ENCODE measurements at regions not wholly inside any gene's neighbourhood (a gene's known extent, or its start where the extent isn't known, plus 50 kb on each side); places are given as distances from the start of the nearest gene placed in this dataset.

DNA sequence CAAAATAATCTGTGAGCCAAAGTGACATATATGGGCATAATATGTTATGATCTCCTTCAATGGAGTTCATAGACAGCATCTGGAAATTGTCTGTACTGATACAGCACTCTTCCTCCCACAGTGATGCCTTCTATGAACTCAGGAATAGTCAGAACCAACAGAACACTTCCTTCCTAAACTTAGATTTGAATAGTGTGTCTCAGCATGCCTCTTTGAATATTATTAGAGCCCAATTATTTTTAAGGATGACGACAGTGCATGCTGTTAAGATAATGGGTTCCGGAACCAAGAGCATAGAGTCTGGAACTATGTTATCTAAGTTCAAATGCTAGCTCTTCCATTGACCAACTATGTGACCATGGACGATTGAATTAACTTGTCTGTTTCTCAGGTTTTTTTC lies 386.6 kb upstream of the PRICKLE1 start:
- TF ChIP-seq EZH2 (IDR thresholded peaks at IDR 0.05; ENCODE audit: low read length, unreplicated experiment) (no peak), EZH2phosphoT487 (IDR thresholded peaks at IDR 0.05; ENCODE audit: borderline replicate concordance, low read length) (no peak)
- TF ChIP-seq, protein P1, sequence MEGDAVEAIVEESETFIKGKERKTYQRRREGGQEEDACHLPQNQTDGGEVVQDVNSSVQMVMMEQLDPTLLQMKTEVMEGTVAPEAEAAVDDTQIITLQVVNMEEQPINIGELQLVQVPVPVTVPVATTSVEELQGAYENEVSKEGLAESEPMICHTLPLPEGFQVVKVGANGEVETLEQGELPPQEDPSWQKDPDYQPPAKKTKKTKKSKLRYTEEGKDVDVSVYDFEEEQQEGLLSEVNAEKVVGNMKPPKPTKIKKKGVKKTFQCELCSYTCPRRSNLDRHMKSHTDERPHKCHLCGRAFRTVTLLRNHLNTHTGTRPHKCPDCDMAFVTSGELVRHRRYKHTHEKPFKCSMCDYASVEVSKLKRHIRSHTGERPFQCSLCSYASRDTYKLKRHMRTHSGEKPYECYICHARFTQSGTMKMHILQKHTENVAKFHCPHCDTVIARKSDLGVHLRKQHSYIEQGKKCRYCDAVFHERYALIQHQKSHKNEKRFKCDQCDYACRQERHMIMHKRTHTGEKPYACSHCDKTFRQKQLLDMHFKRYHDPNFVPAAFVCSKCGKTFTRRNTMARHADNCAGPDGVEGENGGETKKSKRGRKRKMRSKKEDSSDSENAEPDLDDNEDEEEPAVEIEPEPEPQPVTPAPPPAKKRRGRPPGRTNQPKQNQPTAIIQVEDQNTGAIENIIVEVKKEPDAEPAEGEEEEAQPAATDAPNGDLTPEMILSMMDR (conservative IDR thresholded peaks at IDR 0.05; ENCODE audit: low read depth, low read length): no peak

DNA sequence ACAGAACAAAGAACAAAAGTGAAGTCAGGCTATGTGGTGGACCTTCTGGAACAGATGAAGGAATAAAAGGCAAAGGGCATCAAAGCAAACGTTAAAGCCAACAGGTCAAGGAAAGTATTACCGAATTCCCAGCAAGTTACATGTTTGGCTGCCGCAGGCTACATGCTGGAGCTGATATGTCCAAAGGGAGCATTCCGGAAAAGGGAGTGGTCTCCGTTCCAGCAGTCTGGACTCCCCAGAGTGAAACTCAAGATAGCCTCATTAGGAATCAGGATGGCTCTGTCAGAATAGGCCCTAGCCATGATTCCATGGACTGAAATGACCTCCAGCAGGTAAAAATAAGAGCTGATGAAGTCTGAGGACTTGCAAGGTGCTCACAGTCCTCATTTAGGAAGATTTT lies 379.8 kb upstream of the PRICKLE1 start:
- no peak overlapping the region for H2AFZ ChIP-seq (ENCODE audit: low read length)
- ATAC-seq: no peak
- H3K9me2 ChIP-seq (replicated peaks; ENCODE audit: low read length): no peaks in the 10 kb centered on the region
- H3K79me2 ChIP-seq (ENCODE audit: low read length): no peaks in the 10 kb centered on the region
- no TSS peak for BruUV-seq (replicated peaks)
- H3K9ac ChIP-seq (ENCODE audit: low read length): no peak overlapping the region
- no peaks in the 10 kb centered on the region for H3F3A ChIP-seq (ENCODE audit: low read length, unreplicated experiment)
- H3K9me3 ChIP-seq (ENCODE audit: low read length): no peaks in the 10 kb centered on the region
- ChIA-PET CTCF (interaction anchor here (0.7 kb wide), 1 partner anchor 179 kb away, joined by 3 read pairs; no protein-coding TSS in a partner anchor), POLR2A (ENCODE audit: unreplicated experiment) (no interaction called here)
- H3K36me3 ChIP-seq (ENCODE audit: low read depth, low read length): no peaks in the 10 kb centered on the region
- TF ChIP-seq EZH2phosphoT487 (IDR thresholded peaks at IDR 0.05; ENCODE audit: borderline replicate concordance, low read length) (no peak), EZH2 (IDR thresholded peaks at IDR 0.05; ENCODE audit: low read length, unreplicated experiment) (no peak)
- TF ChIP-seq, protein P1 (conservative IDR thresholded peaks at IDR 0.05; ENCODE audit: low read depth, low read length): no peak
- H3K4me2 ChIP-seq (ENCODE audit: low read length): no peak overlapping the region
- H3K27ac ChIP-seq (ENCODE audit: low read length): no peak overlapping the region
- DNase-seq: no peak
- H3K27me3 ChIP-seq (ENCODE audit: low read length): no peaks in the 10 kb centered on the region
- intact Hi-C loops (cut with micrococcal nuclease): no loop called here
- H4K20me1 ChIP-seq (ENCODE audit: low read length): no peaks in the 10 kb centered on the region
- no peak overlapping the region for H3K4me3 ChIP-seq (ENCODE audit: low read length)
- H3K4me1 ChIP-seq (ENCODE audit: insufficient read depth, low read length): peaks cover 11% of the 10 kb centered on the region

More for the DNA sequence above, 386.6 kb upstream of the PRICKLE1 start:
- Histone ChIP-seq H3K4me3 (ENCODE audit: low read length) (no peak overlapping the region), H2AFZ (ENCODE audit: low read length) (no peak overlapping the region), H3K4me1 (ENCODE audit: insufficient read depth, low read length) (peaks cover 15% of the 10 kb centered on the region), H3K9ac (ENCODE audit: low read length) (no peak overlapping the region), H3K9me2 (replicated peaks; ENCODE audit: low read length) (no peaks in the 10 kb centered on the region), H3K36me3 (ENCODE audit: low read depth, low read length) (no peaks in the 10 kb centered on the region), H4K20me1 (ENCODE audit: low read length) (no peaks in the 10 kb centered on the region), H3K27me3 (ENCODE audit: low read length) (no peaks in the 10 kb centered on the region), H3K9me3 (ENCODE audit: low read length) (no peaks in the 10 kb centered on the region), H3K4me2 (ENCODE audit: low read length) (no peak overlapping the region), H3K27ac (ENCODE audit: low read length) (no peak overlapping the region), H3K79me2 (ENCODE audit: low read length) (no peaks in the 10 kb centered on the region), H3F3A (ENCODE audit: low read length, unreplicated experiment) (no peaks in the 10 kb centered on the region)
- DNase-seq (no peak), ATAC-seq (no peak)
- intact Hi-C loops (cut with micrococcal nuclease): no loop called here
- ChIA-PET CTCF (no interaction called here), POLR2A (ENCODE audit: unreplicated experiment) (no interaction called here)
- no TSS peak for BruUV-seq (replicated peaks)

DNA sequence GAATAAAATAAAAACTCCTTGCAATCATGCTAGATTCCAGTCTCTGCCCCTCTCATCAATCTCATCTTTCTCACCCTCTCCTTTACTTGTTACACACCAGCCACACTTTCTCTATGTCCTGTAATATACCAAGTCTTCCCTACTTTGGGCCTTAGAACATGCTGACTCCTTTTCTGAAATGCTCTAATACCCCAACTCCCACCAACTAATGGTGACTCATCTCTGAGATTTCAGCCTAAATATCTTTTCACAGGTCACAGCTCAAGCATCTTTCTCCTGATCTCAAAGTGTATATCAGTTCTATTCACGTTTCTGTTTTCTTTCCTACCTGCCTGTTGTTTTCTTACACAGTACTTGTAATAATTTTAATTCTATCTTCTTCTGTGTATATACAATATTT lies 378.9 kb upstream of the PRICKLE1 start:
- no TSS peak for BruUV-seq (replicated peaks)
- no peak for DNase-seq
- intact Hi-C loops (cut with micrococcal nuclease): no loop called here
- ATAC-seq: no peak
- Histone ChIP-seq H3K79me2 (ENCODE audit: low read length) (no peaks in the 10 kb centered on the region), H3K9ac (ENCODE audit: low read length) (no peak overlapping the region), H3K9me2 (replicated peaks; ENCODE audit: low read length) (no peaks in the 10 kb centered on the region), H3K27me3 (ENCODE audit: low read length) (no peaks in the 10 kb centered on the region), H3K4me2 (ENCODE audit: low read length) (no peak overlapping the region), H3K4me1 (ENCODE audit: insufficient read depth, low read length) (peaks cover 21% of the 10 kb centered on the region), H3K36me3 (ENCODE audit: low read depth, low read length) (no peaks in the 10 kb centered on the region), H2AFZ (ENCODE audit: low read length) (no peak overlapping the region), H4K20me1 (ENCODE audit: low read length) (no peaks in the 10 kb centered on the region), H3K27ac (ENCODE audit: low read length) (no peak overlapping the region), H3F3A (ENCODE audit: low read length, unreplicated experiment) (no peaks in the 10 kb centered on the region), H3K4me3 (ENCODE audit: low read length) (no peak overlapping the region), H3K9me3 (ENCODE audit: low read length) (no peaks in the 10 kb centered on the region)
- TF ChIP-seq EZH2phosphoT487 (IDR thresholded peaks at IDR 0.05; ENCODE audit: borderline replicate concordance, low read length): no peak
- TF ChIP-seq, protein P1 (conservative IDR thresholded peaks at IDR 0.05; ENCODE audit: low read depth, low read length): no peak
- TF ChIP-seq EZH2 (IDR thresholded peaks at IDR 0.05; ENCODE audit: low read length, unreplicated experiment): no peak
- CTCF ChIA-PET: no interaction called here
- POLR2A ChIA-PET (ENCODE audit: unreplicated experiment): no interaction called here

Data from PC-3 (cell line).